ENCODE measurements at regions not wholly inside any gene's neighbourhood (a gene's known extent, or its start where the extent isn't known, plus 50 kb on each side); places are given as distances from the start of the nearest gene placed in this dataset.

DNA sequence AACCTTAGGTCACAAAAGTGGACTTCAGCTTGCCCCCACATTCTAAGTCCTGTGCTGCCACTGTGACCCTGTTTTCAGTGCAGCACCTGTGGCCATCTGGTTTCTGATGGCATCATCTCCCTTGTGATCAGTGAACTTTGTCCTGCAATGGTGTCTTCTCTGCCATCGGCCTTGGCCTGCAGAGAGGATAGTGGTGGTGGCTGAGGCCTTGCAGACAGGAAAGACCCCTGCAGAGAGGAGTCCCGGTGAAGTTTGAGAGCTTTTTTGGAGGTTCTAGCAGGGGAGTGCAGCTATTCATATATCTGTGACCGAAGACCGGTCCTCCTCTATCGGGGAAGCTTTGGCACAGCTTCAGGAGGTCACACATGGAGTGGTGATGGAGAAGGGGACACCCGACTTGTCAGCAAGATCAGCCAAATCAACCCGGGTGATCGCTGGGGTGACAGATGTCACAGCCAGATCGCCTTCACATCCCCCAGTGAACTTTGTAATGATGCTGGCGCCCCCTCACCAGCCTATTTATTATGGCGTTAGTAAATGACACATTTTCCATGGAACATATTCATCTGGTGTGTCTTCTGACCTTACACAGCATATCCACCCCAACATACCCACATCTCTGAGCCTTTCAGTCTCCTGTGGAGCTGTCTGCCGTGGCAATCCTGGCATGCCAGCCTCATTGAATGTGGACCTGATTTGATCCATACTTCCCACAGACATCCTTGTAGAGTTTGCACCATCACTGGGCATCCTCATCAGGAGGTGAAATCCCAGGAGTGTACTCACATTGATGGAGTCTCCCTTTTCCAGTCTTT, 136.1 kb downstream of the PAPOLA start:
- no peak for DNase-seq (ENCODE audit: low read depth)

- DNase-seq (ENCODE audit: low read depth) = no peak
Measured at GRCh38 chr14:96639550-96639949, 137.4 kb downstream of the PAPOLA start.

GRCh38 chr14:96648506-96649326, 146.5 kb downstream of the PAPOLA start:
- no peak for DNase-seq (ENCODE audit: low read depth)

- DNase-seq (ENCODE audit: low read depth) = no peak
Measured at GRCh38 chr14:96649327-96649601, 147.1 kb downstream of the PAPOLA start.

DNA sequence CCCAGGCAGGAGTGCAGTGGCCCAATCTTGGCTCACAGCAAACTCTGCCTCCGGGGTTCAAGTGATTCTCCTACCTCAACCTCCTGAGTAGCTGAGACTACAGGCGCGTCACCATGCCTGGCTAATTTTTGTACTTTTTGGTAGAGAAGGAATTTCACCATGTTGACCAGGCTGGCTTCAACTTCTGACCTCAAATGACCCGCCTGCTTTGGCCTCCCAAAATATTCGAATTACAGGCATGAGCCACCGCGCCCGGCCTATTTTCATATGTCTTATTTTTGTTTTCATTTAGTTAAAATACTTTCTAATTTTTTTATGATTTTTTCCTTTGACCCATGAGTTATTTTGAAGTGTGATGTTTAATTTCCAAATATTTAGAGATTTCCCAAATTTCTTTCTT, 143.6 kb upstream of the VRK1 start:
- no peak for DNase-seq (ENCODE audit: low read depth)

GRCh38 chr14:96658611-96659010, 138.6 kb upstream of the VRK1 start:
- no peak for DNase-seq (ENCODE audit: low read depth)

DNA sequence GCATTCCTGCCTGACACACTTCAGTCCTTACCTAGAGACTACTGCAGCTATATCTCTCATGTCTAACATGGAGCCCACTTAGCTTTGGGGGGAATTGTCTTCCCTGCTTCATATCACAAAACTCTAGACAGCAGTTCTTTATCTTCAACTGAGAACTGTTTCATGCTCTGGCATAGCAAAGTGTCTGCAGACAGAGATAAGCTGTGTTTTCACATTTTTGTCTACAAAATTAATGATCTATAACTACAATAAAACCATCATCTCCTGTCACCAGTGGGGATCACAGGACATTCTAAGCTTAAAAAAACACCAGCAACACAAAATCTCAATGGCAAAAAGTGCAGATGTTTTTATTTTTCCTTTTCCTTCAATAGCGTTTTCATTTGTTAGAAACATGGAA, 137.1 kb upstream of the VRK1 start:
- no peak for DNase-seq (ENCODE audit: low read depth)

GRCh38 chr14:96660667-96661066, 136.5 kb upstream of the VRK1 start:
- DNase-seq (ENCODE audit: low read depth) = no peak

DNA sequence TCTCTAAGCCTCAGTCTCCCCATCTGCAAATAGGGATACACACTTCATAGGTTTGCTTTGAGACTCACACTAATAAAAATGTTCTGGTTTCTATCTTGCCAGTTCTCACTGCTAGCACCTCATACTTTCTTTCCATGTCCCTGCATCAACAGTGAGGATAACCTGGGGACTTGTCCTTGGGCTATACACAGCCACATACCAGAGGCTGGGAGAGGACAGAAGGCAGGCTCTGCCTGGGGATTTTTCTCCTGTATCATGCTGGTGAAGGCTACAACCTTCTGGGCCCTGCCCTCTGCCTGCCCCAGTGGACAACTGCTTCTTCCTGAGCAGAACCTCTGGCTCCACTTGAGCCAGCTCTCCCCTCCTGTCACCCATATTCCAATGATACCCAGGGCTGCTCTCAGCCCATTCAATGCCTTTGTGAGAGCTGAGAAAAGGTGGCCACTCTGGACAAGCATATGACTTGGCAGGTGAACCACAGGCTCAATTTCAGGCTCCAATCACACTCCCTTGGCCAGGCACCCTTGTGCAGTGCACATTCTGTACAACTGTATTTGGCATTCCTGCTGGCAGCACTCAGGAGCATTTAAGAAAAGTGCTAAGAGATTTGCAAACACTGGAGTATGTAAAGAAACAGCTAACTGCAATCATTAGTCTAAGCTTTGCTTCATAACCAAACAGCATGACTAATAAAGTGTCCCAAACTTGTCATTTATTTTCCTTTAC, 135.8 kb upstream of the VRK1 start:
- DNase-seq (ENCODE audit: low read depth) = no peak

- DNase-seq (ENCODE audit: low read depth) = no peak
Measured at GRCh38 chr14:96662116-96662970, 134.8 kb upstream of the VRK1 start.

- DNase-seq (ENCODE audit: low read depth) = no peak
Measured at GRCh38 chr14:96663076-96663475, 134.1 kb upstream of the VRK1 start.

- DNase-seq (ENCODE audit: low read depth) = no peak
Measured at GRCh38 chr14:96663491-96664067, 133.6 kb upstream of the VRK1 start.

DNA sequence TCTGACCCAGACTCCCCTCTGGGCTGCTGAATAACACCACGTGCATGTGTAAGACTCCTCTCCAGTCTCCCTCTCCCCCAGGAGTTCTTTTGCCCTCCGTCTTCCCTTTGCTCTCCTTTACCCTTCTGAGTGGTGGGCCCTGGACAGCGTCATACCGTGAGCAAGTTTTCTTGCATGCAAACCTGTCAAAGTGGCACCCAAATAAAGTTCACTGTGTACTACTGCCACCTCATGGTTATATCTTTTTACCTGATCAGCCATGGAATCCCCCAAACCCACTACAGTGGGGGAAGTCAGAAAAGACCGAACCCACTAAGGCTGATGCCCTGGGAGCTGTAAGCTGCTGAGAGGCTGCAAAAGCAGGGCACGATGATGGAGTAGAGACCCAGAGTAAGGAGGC, 131.1 kb upstream of the VRK1 start:
- no peak for DNase-seq (ENCODE audit: low read depth)

- DNase-seq (ENCODE audit: low read depth) = no peak
Measured at GRCh38 chr14:96670391-96670790, 126.8 kb upstream of the VRK1 start.

GRCh38 chr14:96671218-96671617, 126.0 kb upstream of the VRK1 start:
- no peak for DNase-seq (ENCODE audit: low read depth)

DNA sequence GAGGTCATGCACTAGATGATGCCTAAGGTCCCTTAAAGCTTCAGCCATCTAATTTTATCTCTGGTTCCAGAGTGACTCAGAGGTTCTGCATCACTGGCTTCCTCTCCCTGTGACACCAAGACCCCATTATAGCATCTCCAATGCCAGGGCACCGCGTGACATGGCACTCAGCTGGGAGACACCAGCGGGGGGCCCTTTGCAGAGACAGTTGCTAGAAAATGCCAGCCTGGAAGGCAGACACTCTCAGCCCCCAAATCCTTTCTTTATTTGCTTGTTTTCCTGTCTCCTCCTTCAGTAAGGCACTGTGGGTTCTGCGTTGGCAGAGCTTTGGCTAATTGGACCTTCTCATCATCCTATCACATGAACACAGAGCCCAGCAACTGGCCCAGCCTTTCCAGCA, 123.5 kb upstream of the VRK1 start:
- DNase-seq (ENCODE audit: low read depth) = no peak

DNA sequence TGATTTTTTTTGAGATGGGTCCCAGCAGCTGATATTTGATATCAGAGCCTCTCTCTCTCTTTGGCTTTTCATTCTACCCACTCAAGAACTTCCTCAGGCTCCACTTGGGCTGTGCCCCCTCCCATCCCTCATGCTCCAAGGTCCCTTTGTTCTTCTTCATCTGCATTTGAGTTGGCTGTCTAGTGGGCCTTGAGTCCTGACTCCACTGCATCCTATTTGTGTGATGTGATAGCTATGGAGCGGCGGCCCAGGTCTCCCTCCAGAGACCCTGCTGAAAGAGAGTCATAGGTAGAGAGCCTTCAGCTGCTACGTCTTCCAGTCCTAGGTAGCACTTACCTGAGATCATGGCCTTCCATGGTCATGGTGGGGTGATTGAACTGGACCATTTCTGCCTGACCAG, 123.1 kb upstream of the VRK1 start:
- DNase-seq (ENCODE audit: low read depth) = no peak

- DNase-seq (ENCODE audit: low read depth) = no peak
Measured at GRCh38 chr14:96676166-96676565, 121.0 kb upstream of the VRK1 start.

DNA sequence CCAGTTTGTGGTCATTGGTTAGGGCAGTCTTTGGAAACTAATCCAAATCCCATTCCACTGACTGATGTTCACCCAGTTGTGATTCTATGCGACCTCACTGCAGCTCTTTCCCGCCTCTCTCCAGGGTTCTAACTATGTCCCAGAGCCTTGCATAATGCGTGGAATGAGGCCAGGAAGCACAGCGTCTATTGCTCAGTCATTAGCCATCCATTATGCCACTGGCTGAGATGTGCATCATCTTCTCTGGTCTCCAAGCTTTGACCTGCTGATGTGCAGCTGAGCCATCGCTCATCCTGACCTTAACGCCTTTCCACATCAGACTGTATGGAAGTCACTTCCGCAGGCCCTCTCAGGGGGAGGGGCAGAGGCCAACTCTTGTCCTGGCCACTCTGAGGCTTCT, 115.4 kb upstream of the VRK1 start:
- DNase-seq (ENCODE audit: low read depth) = no peak

GRCh38 chr14:96682401-96682800, 114.8 kb upstream of the VRK1 start:
- no peak for DNase-seq (ENCODE audit: low read depth)

DNA sequence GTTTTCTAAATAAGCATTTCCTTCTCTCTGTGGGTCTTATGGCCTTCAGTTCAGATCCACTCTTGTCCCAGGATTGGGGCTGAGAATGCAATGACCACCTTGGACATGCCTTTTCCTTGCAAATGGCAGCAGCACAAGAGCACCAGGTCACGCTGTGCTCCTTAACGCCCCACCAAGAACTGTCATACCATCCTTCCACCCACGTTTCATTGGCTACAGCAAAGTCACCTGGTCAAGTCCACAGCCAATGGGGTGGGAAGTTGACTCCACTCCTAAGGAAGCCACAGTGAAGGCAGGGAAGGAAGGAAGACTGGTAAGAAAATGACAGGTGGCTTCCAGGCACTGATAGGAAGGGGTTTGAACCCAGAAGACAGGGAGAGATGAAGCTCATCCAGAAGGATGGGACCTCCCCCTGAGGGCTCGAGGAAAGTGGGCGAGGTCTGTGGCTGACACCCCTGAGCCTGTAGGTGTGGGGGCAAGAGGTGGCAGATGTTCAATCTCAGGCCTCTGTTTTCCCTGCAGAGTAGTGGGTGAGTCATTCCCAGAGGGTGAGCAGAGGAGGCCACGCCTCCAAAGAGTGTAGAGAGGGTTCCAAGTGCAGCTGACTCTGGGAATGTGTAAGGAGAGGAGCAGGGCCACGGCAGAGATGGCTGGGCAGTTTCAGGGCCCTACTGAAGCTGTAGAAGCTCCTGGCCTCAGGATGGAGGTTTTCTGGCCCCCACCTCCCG, 113.5 kb upstream of the VRK1 start:
- DNase-seq (ENCODE audit: low read depth) = no peak

Data from T-helper 22 cell (primary cell).